Endothelial cell of umbilical vein (primary cell): ENCODE measurements at regions not wholly inside any gene's neighbourhood (a gene's known extent, or its start where the extent isn't known, plus 50 kb on each side); places are given as distances from the start of the nearest gene placed in this dataset.

Experiments used
- CTCF ChIP-seq, 2 donors: IDR thresholded peaks; 1 replicate in 1 of 2; 2 replicates in 1 of 2; pipeline ENCODE4 v1.5.1; 2011; ENCODE audit warnings: low read length in 2 of 2, mild to moderate bottlenecking in 2 of 2, moderate library complexity in 2 of 2, control low read depth in 1 of 2, inconsistent platforms in 1 of 2, low read depth in 1 of 2; ENCODE audit not compliant: insufficient read depth in 1 of 2; ENCODE audit errors: extremely low read depth in 1 of 2
- EZH2 ChIP-seq: IDR thresholded peaks from 2 replicates; pipeline ENCODE4 v1.6.1; 2012; ENCODE audit warnings: borderline replicate concordance, low read depth, mild to moderate bottlenecking, moderate library complexity, low read length, inconsistent platforms; ENCODE audit not compliant: severe bottlenecking
- GATA2 ChIP-seq: IDR thresholded peaks from 2 replicates; pipeline ENCODE4 v1.7.0; 2011; ENCODE audit warnings: low read depth, mild to moderate bottlenecking, moderate library complexity, mixed read lengths, low read length; ENCODE audit not compliant: insufficient read length, insufficient read depth
- JUN ChIP-seq: IDR thresholded peaks from 2 replicates; pipeline ENCODE4 v1.6.1; 2011; ENCODE audit warnings: borderline replicate concordance, low read depth; ENCODE audit not compliant: insufficient read length, insufficient read depth
- MAX ChIP-seq: IDR thresholded peaks from 2 replicates; pipeline ENCODE4 v1.6.1; 2011; ENCODE audit not compliant: insufficient read depth, insufficient read length
- POLR2A ChIP-seq: IDR thresholded peaks from 2 replicates; pipeline ENCODE4 v1.6.1; 2012; ENCODE audit warnings: low read depth, mild to moderate bottlenecking, control low read depth, low read length
- POLR2AphosphoS5 ChIP-seq: IDR thresholded peaks from 2 replicates; pipeline ENCODE4 v1.6.1; 2012; ENCODE audit warnings: low read depth, mild to moderate bottlenecking, control low read depth, low read length, moderate library complexity; ENCODE audit not compliant: insufficient read depth

- no peak for TF ChIP-seq CTCF (IDR thresholded peaks at IDR 0.05; ENCODE audit: extremely low read depth in 1 of 2, insufficient read depth in 1 of 2, low read depth in 1 of 2, low read length in 2 of 2)
- TF ChIP-seq POLR2AphosphoS5: no peak
- no peak for TF ChIP-seq JUN
- TF ChIP-seq POLR2A: no peak
- TF ChIP-seq EZH2: no peak
- TF ChIP-seq GATA2: no peak
- no peak for TF ChIP-seq MAX
Observed at GRCh38 chr13:111961236-111961635, 105.7 kb upstream of the SOX1 start.
